GM21390 (cell line): ENCODE measurements at regions not wholly inside any gene's neighbourhood (a gene's known extent, or its start where the extent isn't known, plus 50 kb on each side); places are given as distances from the start of the nearest gene placed in this dataset.

Experiments used
- ATAC-seq: cut with Tn5 transposase; IDR thresholded peaks from one replicate; pipeline ENCODE4 v1.9.1; 2021; ENCODE audit not compliant: unreplicated experiment

- ATAC-seq: no peak
These were observed 520.4 kb upstream of the LUZP2 start for GRCh38 chr11:23976426-23976825.

GRCh38 chr11:23976841-23977271 is 520.0 kb upstream of the LUZP2 start:
- ATAC-seq: no peak

GRCh38 chr11:23988381-23989006 is 508.4 kb upstream of the LUZP2 start:
- no peak for ATAC-seq

GRCh38 chr11:23990346-23991164 is 506.3 kb upstream of the LUZP2 start:
- no peak for ATAC-seq

GRCh38 chr11:23991165-23991539 is 505.7 kb upstream of the LUZP2 start:
- no peak for ATAC-seq

- ATAC-seq: no peak
These were observed 501.0 kb upstream of the LUZP2 start for GRCh38 chr11:23995891-23996290.

GRCh38 chr11:23997356-23997755 is 499.5 kb upstream of the LUZP2 start:
- ATAC-seq: no peak

- ATAC-seq: no peak
These were observed 491.5 kb upstream of the LUZP2 start for GRCh38 chr11:24005202-24005876.

GRCh38 chr11:24043842-24044241 is 453.0 kb upstream of the LUZP2 start:
- no peak for ATAC-seq

- ATAC-seq: no peak
These were observed 450.1 kb upstream of the LUZP2 start for GRCh38 chr11:24046731-24047130.

- ATAC-seq: no peak
These were observed 440.8 kb upstream of the LUZP2 start for GRCh38 chr11:24056051-24056450.

GRCh38 chr11:24060125-24060524 is 436.7 kb upstream of the LUZP2 start:
- no peak for ATAC-seq

- ATAC-seq: no peak
These were observed 432.4 kb upstream of the LUZP2 start for GRCh38 chr11:24064309-24064903.

GRCh38 chr11:24068197-24068596 is 428.7 kb upstream of the LUZP2 start:
- no peak for ATAC-seq

GRCh38 chr11:24070435-24070834 is 426.4 kb upstream of the LUZP2 start:
- ATAC-seq: no peak

GRCh38 chr11:24078018-24078417 is 418.8 kb upstream of the LUZP2 start:
- no peak for ATAC-seq

- ATAC-seq: no peak
These were observed 414.6 kb upstream of the LUZP2 start for GRCh38 chr11:24082241-24082640.

- ATAC-seq: no peak
These were observed 414.0 kb upstream of the LUZP2 start for GRCh38 chr11:24082860-24083259.

- no peak for ATAC-seq
These were observed 411.9 kb upstream of the LUZP2 start for GRCh38 chr11:24084956-24085355.

- ATAC-seq: no peak
These were observed 409.9 kb upstream of the LUZP2 start for GRCh38 chr11:24086921-24087320.

GRCh38 chr11:24091594-24091993 is 405.3 kb upstream of the LUZP2 start:
- ATAC-seq: no peak

- ATAC-seq: no peak
These were observed 403.5 kb upstream of the LUZP2 start for GRCh38 chr11:24093375-24093774.
